Pulmonary artery endothelial cell (primary cell): ENCODE measurements at regions not wholly inside any gene's neighbourhood (a gene's known extent, or its start where the extent isn't known, plus 50 kb on each side); places are given as distances from the start of the nearest gene placed in this dataset.

Experiments used
- DNase-seq: peaks from one replicate; pipeline ENCODE4 v3.0.0-alpha.2; 2011; ENCODE audit warnings: low read depth, low spot score

DNA sequence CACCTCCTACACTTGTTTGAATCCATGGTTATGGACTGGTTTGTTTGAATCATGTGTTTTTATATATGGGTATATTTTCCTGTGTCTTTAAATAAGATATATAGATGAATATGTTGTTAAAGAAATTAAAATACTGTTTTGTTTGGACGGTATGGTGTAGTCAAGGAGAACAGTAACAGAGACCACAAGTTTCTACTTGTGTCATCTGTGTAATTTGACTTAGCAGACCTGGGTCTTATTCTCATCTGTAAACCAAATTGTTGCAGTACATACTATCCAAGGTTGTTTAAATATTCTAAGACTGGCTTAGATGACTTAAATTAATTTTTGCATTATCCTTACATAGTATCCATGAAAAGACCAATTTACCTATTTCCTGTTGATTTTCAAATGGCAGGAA lies 361.1 kb upstream of the SLITRK1 start:
- DNase-seq: no peak

GRCh38 chr13:84239032-84239431 lies 356.8 kb upstream of the SLITRK1 start:
- no peak for DNase-seq

DNA sequence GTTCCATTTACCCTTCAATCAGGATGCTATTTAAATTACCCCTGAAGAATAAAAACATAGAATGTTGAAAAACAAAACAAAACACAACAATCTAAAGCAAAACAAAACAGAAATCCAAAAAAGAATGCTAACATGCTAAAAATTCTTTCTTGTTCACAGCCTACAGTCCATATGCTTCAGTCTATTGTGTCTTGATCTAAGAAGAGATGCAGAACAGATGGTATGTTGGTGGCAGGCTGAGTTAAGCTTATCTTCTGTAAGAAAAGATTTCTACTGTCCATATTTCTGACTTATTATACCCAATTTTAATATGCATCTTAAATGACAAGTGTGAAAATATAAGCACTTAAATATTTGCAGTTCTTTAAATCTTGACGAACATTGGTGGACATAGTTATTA lies 356.1 kb upstream of the SLITRK1 start:
- DNase-seq: no peak

- DNase-seq: no peak
Measured at GRCh38 chr13:84237143-84237542, 354.9 kb upstream of the SLITRK1 start.

- no peak for DNase-seq
Measured at GRCh38 chr13:84234416-84234815, 352.1 kb upstream of the SLITRK1 start.

DNA sequence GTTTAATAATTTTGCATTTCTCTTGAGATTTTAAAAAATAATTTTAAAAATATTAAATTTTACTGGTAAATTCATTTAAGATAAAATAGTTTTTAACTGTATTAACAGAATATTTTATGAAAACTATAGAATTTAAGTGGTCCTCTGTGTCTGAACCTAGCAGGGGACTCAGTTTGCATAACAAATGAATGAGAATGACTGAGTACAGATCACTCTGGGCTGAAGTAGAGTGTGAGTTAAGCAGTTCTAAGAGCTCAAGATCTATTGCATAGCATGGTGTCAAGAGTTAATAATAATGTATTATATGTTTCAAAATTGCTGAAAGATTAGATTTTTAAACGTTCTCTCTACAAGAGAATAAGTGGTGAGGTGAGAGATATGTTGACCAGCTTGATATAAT lies 348.3 kb upstream of the SLITRK1 start:
- DNase-seq: no peak

GRCh38 chr13:84211048-84211447 lies 328.8 kb upstream of the SLITRK1 start:
- DNase-seq: no peak

GRCh38 chr13:84208246-84208910 lies 326.1 kb upstream of the SLITRK1 start:
- no peak for DNase-seq

GRCh38 chr13:84207509-84207908 lies 325.2 kb upstream of the SLITRK1 start:
- DNase-seq: no peak

- no peak for DNase-seq
Measured at GRCh38 chr13:84200971-84201370, 318.7 kb upstream of the SLITRK1 start.

GRCh38 chr13:84192125-84192524 lies 309.9 kb upstream of the SLITRK1 start:
- no peak for DNase-seq

- DNase-seq: no peak
Measured at GRCh38 chr13:84191139-84191538, 308.9 kb upstream of the SLITRK1 start.

GRCh38 chr13:84187626-84188025 lies 305.4 kb upstream of the SLITRK1 start:
- DNase-seq: no peak

- DNase-seq: no peak
Measured at GRCh38 chr13:84139561-84140158, 257.4 kb upstream of the SLITRK1 start.

DNA sequence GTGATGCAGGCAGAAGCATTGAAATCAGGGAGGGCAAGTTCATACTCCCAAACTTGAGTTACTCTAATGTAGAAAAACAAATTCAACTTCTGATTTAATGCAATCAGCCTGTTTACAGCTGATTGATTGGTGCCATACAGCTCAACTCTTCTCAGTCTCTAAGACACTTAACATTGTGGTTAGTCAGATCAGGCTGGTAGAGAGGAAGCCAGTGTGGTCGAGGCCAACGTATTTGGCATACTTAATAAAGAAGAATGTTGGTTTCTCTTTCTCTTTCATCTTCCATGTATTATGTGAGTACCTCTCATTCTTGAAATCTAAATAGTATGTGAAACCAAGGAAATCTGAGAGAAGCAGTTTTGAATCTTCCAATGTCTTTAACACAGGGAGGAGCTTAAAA lies 255.0 kb upstream of the SLITRK1 start:
- no peak for DNase-seq

DNA sequence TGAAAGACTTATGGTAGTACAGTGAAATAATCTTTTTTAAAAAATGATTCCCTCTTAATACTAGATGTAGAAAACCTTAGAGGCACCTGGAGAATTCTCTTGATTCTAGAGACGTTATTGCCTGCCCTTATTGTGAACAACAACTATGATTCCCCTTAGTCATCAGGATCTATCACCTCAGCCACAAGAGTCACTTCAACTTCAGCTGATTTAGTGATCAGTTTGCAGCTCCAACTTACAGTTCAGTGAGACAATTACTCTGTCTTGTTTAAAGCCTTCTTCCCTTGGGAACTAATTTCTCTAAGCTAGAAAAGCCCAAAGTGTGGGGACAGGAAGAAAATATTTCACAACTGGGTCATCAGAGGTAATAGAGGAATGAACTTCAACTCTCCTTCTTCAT lies 254.3 kb upstream of the SLITRK1 start:
- no peak for DNase-seq

DNA sequence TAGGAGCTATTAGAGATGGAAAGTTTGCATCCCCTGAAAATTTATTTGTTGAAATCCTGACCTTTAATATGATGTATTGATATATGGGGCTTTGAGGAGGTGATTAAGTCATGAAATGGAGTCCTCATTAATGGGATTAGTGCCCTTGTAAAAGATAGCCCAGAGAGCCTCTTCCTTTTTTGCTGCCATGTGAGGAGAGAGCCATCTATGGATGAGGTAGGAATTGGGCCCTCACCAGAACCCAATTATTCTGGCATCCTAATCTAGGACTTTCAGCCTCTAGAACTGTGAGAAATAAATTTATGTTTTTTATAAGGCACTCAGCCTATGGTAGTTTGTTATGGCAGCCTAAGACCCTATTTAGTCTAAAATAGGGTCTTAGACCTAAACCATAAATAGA lies 250.2 kb upstream of the SLITRK1 start:
- DNase-seq: no peak

- no peak for DNase-seq
Measured at GRCh38 chr13:84131249-84131648, 249.0 kb upstream of the SLITRK1 start.

DNA sequence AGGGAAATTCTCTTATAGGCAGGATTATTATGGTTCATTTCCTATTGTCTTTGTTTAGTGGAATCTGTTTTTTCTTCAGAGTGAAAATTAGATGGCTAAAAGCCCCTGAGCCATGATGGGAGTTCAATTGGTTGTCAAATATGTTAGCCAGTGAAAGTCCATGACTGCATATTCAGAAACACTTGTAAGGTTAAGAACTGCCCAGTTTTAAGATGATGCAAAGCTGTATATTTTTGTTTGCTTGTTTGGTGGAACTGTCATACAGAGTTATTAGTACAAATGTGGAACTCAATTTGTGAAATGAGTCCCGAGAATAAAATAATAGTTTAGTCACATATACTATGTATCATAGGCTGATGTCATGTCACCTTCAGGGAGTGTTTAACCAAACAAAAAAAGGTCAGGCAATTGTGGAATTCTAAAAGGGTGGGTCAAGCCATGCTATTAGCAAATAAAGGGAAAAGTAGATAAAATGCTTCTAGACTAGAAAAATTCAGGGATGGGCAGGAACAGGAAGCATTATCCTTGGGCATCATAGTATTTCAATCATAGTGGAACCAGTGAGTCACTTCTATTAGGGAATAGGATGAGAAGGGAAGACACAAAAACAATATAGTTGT lies 248.3 kb upstream of the SLITRK1 start:
- DNase-seq: no peak

GRCh38 chr13:84129966-84130365 lies 247.7 kb upstream of the SLITRK1 start:
- no peak for DNase-seq

DNA sequence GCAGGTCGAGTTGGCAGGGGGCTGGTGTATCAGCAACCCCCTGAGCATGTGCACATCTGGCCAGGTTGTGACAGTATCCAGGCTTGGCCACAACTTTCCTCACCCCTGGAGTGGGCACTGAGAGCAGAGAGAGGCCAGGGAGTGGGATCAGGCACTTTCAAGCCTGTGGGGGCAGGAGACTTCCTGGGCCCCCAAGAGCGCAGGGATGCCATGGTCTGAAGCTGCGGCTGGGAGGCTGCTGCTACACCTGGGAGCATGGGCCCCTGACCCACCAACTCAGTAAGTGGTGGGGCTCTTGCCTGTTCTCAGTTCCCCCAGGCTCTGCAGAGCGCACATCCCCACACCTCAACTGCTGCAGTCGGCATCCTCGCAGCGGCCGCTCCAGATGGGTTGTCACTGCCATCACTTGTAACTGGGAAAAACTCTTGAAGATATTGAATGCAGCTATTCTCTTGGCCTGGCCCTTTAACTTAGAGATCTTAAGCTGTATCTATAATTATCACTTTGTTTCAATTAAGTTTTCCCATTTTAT lies 245.4 kb upstream of the SLITRK1 start:
- no peak for DNase-seq

DNA sequence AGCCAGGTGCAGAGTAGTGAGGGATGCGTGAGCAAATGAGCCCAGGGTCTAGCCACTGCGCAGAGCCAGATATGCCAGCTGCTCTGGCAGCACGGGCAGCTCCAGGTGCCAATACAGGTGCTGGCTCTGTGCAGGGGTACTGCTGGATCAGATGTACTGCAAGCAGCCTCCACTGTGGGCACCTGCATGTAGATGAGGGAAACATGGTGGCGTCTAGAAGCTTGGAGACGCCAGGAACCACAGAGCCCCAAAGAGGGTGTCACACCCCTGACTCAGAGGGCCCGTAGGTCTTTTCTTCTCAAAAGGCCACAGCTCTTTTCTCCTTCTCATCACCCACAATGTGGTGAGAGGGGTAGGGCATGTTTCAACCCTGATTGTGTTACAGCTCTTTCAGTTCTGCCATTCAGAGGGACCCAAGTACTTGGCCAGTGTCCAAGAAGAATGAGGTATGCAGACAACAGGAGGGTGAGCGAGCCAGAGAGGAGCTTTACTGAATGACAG lies 244.4 kb upstream of the SLITRK1 start:
- DNase-seq: no peak

- no peak for DNase-seq
Measured at GRCh38 chr13:84121456-84121855, 239.2 kb upstream of the SLITRK1 start.
